ENCODE measurements at regions not wholly inside any gene's neighbourhood (a gene's known extent, or its start where the extent isn't known, plus 50 kb on each side); places are given as distances from the start of the nearest gene placed in this dataset.

GRCh38 chr2:41504532-41504931 lies 543.3 kb upstream of the PKDCC start:
- no peak for DNase-seq
- TF ChIP-seq POLR2A (IDR thresholded peaks at IDR 0.05) = no peak
- TF ChIP-seq, protein P1, sequence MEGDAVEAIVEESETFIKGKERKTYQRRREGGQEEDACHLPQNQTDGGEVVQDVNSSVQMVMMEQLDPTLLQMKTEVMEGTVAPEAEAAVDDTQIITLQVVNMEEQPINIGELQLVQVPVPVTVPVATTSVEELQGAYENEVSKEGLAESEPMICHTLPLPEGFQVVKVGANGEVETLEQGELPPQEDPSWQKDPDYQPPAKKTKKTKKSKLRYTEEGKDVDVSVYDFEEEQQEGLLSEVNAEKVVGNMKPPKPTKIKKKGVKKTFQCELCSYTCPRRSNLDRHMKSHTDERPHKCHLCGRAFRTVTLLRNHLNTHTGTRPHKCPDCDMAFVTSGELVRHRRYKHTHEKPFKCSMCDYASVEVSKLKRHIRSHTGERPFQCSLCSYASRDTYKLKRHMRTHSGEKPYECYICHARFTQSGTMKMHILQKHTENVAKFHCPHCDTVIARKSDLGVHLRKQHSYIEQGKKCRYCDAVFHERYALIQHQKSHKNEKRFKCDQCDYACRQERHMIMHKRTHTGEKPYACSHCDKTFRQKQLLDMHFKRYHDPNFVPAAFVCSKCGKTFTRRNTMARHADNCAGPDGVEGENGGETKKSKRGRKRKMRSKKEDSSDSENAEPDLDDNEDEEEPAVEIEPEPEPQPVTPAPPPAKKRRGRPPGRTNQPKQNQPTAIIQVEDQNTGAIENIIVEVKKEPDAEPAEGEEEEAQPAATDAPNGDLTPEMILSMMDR (IDR thresholded peaks at IDR 0.05) = no peak
- Histone ChIP-seq H3K27ac (no peak overlapping the region), H3K4me3 (replicated peaks in 1 of 3) (no peak overlapping the region), H3K9me3 (no peaks in the 10 kb centered on the region), H3K4me1 (no peaks in the 10 kb centered on the region), H3K36me3 (no peaks in the 10 kb centered on the region), H3K27me3 (no peaks in the 10 kb centered on the region)
- intact Hi-C loops (cut with DNase I) = no loop called here
- 90 to 93% methylated on average over 2 of the region's 2 CpGs for WGBS, 2 donors

- DNase-seq = no peak
- WGBS, 2 donors = 60 to 61% methylated on average over 4 of the region's 4 CpGs
- Histone ChIP-seq H3K4me1 (no peaks in the 10 kb centered on the region), H3K27me3 (no peaks in the 10 kb centered on the region), H3K4me3 (replicated peaks in 1 of 3) (no peak overlapping the region), H3K9me3 (no peaks in the 10 kb centered on the region), H3K27ac (no peak overlapping the region), H3K36me3 (no peaks in the 10 kb centered on the region)
- intact Hi-C loops (cut with DNase I) = no loop called here
- no peak for TF ChIP-seq POLR2A (IDR thresholded peaks at IDR 0.05)
- TF ChIP-seq, protein P1 (IDR thresholded peaks at IDR 0.05) = no peak
Observed at GRCh38 chr2:41510108-41510507, 537.7 kb upstream of the PKDCC start.

DNA sequence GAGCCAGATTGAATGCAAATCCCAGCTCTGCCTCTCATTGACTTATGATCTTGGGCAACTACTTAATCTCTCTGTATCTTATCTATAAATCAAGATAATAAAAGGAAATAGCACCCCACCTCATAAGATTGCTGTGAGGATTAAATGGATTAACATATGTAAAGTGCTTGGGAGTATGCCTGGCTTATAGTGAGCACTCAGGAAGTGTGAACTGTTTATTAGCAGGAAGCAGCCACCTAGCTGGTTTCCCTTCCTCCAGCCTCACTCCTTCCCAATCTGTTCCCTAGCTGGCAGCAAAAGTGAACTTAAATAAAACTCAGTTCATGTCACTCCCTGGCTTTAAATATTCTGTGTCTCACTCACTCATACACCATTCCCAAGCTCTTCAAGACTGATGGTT lies 526.6 kb upstream of the PKDCC start:
- Histone ChIP-seq H3K36me3 (no peaks in the 10 kb centered on the region), H3K9me3 (no peaks in the 10 kb centered on the region), H3K4me1 (no peaks in the 10 kb centered on the region), H3K27ac (no peak overlapping the region), H3K27me3 (no peaks in the 10 kb centered on the region), H3K4me3 (replicated peaks in 1 of 3) (no peak overlapping the region)
- intact Hi-C loops (cut with DNase I) = no loop called here
- TF ChIP-seq POLR2A (IDR thresholded peaks at IDR 0.05) = no peak
- TF ChIP-seq, protein P1 (IDR thresholded peaks at IDR 0.05) = no peak
- DNase-seq = no peak

DNA sequence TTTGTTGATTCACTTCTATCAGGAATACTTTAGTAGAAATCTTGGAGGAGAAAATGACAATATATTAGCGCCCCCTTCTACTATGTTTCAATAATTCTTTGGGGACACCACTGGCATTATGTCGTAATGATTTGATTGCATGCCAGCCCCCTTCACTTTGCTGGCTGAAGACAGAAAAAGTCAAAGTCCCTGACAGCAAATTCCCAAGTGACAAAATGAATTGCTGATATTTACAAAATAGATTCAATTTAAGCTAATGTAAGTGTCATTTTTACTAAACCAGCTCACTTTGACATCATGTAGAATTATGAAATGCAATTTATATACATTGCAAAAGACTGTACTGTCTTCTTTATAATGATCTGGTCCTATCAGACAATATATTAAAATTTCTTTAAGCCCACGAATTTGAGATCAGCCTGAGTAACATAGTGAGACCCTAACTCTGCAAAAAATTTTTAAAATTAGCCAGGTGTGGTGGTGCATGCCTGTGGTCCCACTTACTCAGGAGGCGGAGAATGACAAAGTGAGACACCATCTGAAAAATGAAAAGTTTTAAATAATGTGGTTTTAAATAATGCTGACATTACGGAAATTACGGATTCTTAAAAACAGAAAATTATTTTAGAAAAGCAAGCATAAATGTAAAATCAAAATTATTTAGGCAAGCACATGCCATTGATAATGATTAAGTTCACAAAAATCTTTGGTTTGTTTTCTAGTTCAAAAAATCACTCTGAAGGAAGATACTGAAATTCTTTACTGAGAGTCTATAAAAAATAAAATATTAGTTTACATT lies 520.1 kb upstream of the PKDCC start:
- H3K4me1 ChIP-seq = no peaks in the 10 kb centered on the region
- intact Hi-C loops (cut with DNase I) = no loop called here
- no peaks in the 10 kb centered on the region for H3K36me3 ChIP-seq
- no peaks in the 10 kb centered on the region for H3K27me3 ChIP-seq
- H3K27ac ChIP-seq = no peak overlapping the region
- DNase-seq = no peak
- 88 to 89% methylated on average over 6 of the region's 6 CpGs for WGBS, 2 donors
- no peak overlapping the region for H3K4me3 ChIP-seq (replicated peaks in 1 of 3)
- TF ChIP-seq POLR2A (IDR thresholded peaks at IDR 0.05) = no peak
- TF ChIP-seq, protein P1 (IDR thresholded peaks at IDR 0.05) = no peak
- H3K9me3 ChIP-seq = no peaks in the 10 kb centered on the region

DNA sequence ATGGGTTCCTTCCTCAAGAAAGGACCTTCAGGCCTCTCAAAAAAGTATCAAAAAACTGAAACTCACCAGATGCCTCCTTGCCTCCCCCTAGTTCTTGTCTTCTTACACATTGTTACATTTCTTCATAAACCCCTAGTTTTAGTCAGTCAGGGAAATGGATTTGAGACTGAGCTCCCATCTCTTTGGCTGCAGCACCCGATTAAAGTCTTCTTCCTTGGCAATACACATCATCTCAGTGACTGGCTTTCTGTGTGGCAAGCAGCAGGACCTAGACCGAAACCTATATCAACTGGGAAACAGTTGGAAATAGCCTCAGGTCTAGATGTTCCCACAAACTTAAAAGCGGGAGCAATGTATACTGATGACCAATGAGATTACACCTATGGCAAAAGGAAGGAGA lies 512.2 kb upstream of the PKDCC start:
- intact Hi-C loops (cut with DNase I) = no loop called here
- TF ChIP-seq, protein P1 (IDR thresholded peaks at IDR 0.05) = no peak
- no peak for TF ChIP-seq POLR2A (IDR thresholded peaks at IDR 0.05)
- 95 to 97% methylated on average over 3 of the region's 3 CpGs for WGBS, 2 donors

More for the DNA sequence above, 512.2 kb upstream of the PKDCC start:
- no peaks in the 10 kb centered on the region for H3K9me3 ChIP-seq
- no peak overlapping the region for H3K4me3 ChIP-seq (replicated peaks in 1 of 3)
- H3K27me3 ChIP-seq = no peaks in the 10 kb centered on the region
- H3K27ac ChIP-seq = no peak overlapping the region
- no peak for DNase-seq
- no peaks in the 10 kb centered on the region for H3K4me1 ChIP-seq
- no peaks in the 10 kb centered on the region for H3K36me3 ChIP-seq

All from thyroid gland (tissue), 4 donors.